ENCODE measurements at regions not wholly inside any gene's neighbourhood (a gene's known extent, or its start where the extent isn't known, plus 50 kb on each side); places are given as distances from the start of the nearest gene placed in this dataset.

GRCh38 chr6:43971776-43972126 lies 155.5 kb downstream of the MRPL14 start:
- Histone ChIP-seq H3K36me3 (no peaks in the 10 kb centered on the region), H3K27me3 (no peaks in the 10 kb centered on the region), H3K4me1 (peaks cover 22 to 31% (median 23%) of the 10 kb centered on the region in 3 donors), H3K9me3 (no peaks in the 10 kb centered on the region), H3K4me3 (no peak overlapping the region), H3K27ac (peak overlapping the region in 2 of 4 donors; percentile 39 to 59)
- 86 to 89% methylated on average over 2 of the region's 2 CpGs for WGBS, 2 donors
- no peak for TF ChIP-seq CTCF (IDR thresholded peaks at IDR 0.05)
- TF ChIP-seq POLR2A (IDR thresholded peaks at IDR 0.05), result no peak
- DNase-seq, result no peak
- intact Hi-C loops (cut with DNase I), result no loop called here

- H3K27me3 ChIP-seq, result no peaks in the 10 kb centered on the region
- no peaks in the 10 kb centered on the region for H3K9me3 ChIP-seq
- 27 to 56% methylated on average over 5 to 6 of the region's 8 CpGs for WGBS, 2 donors
- no peak for TF ChIP-seq POLR2A (IDR thresholded peaks at IDR 0.05)
- no peak for TF ChIP-seq CTCF (IDR thresholded peaks at IDR 0.05)
- no peak overlapping the region for H3K27ac ChIP-seq
- no peak overlapping the region for H3K4me3 ChIP-seq
- H3K36me3 ChIP-seq, result no peaks in the 10 kb centered on the region
- intact Hi-C loops (cut with DNase I), result no loop called here
- DNase-seq, result no peak
- peaks cover 22 to 37% (median 23%) of the 10 kb centered on the region in 3 donors for H3K4me1 ChIP-seq
Observed at GRCh38 chr6:43970913-43971775, 156.1 kb downstream of the MRPL14 start.

GRCh38 chr6:43970068-43970912 lies 157.0 kb downstream of the MRPL14 start:
- Histone ChIP-seq H3K36me3 (no peaks in the 10 kb centered on the region), H3K9me3 (no peaks in the 10 kb centered on the region), H3K4me1 (peaks cover 22 to 39% (median 23%) of the 10 kb centered on the region in 3 donors), H3K4me3 (no peak overlapping the region), H3K27ac (no peak overlapping the region), H3K27me3 (no peaks in the 10 kb centered on the region)
- TF ChIP-seq POLR2A (IDR thresholded peaks at IDR 0.05) (no peak), CTCF (IDR thresholded peaks at IDR 0.05) (no peak)
- WGBS, 2 donors, result 78 to 83% methylated on average over 2 to 3 of the region's 3 CpGs
- intact Hi-C loops (cut with DNase I), result no loop called here
- DNase-seq, result no peak

GRCh38 chr6:43969158-43969981 lies 157.9 kb downstream of the MRPL14 start:
- TF ChIP-seq POLR2A (IDR thresholded peaks at IDR 0.05) (no peak), CTCF (IDR thresholded peaks at IDR 0.05) (no peak)
- Histone ChIP-seq H3K4me1 (peaks cover 22 to 39% (median 23%) of the 10 kb centered on the region in 3 donors), H3K4me3 (no peak overlapping the region), H3K36me3 (no peaks in the 10 kb centered on the region), H3K27me3 (no peaks in the 10 kb centered on the region), H3K9me3 (no peaks in the 10 kb centered on the region), H3K27ac (no peak overlapping the region)
- intact Hi-C loops (cut with DNase I), result no loop called here
- no peak for DNase-seq
- WGBS, 2 donors, result 73 to 84% methylated on average over 5 to 9 of the region's 11 CpGs

Data from esophagus squamous epithelium (tissue), 5 donors.